ENCODE measurements at regions not wholly inside any gene's neighbourhood (a gene's known extent, or its start where the extent isn't known, plus 50 kb on each side); places are given as distances from the start of the nearest gene placed in this dataset.

GRCh38 chr4:33054161-33054560, 2334.0 kb downstream of the PCDH7 start:
- TF ChIP-seq CTCF (IDR thresholded peaks at IDR 0.05) = no peak
- TF ChIP-seq POLR2A (IDR thresholded peaks at IDR 0.05) = no peak
- TF ChIP-seq POLR2AphosphoS5 (IDR thresholded peaks at IDR 0.05) = no peak
